IMR-90 (cell line): ENCODE measurements at regions not wholly inside any gene's neighbourhood (a gene's known extent, or its start where the extent isn't known, plus 50 kb on each side); places are given as distances from the start of the nearest gene placed in this dataset.

Experiments
- ATAC-seq: fragments of 200-7000 bp; cut with Tn5 transposase; 2 replicates; pipeline ENCODE4 v1.9.1; 2020; ENCODE audit warnings: low read depth, mild to moderate bottlenecking, moderate library complexity
- BruUV-seq: library from RNA; stranded (reverse); fragments of 400-500 nt; replicated peaks from 2 replicates; lab custom pipeline; 2021; lab: Mats Ljungman, UMichigan
- CTCF ChIA-PET: fragments of 300-600 bp; formaldehyde crosslinking; extraction: SDS; loops from one replicate; lab custom pipeline; 2021; ENCODE audit warnings: antibody characterized with exemption; lab: Yijun Ruan, JAX
- POLR2A ChIA-PET: fragments of 300-600 bp; sonication (Branson Sonifier 250); formaldehyde crosslinking; loops from one replicate; lab custom pipeline; 2022; ENCODE audit warnings: antibody characterized with exemption; ENCODE audit not compliant: unreplicated experiment; lab: Charles Lee
- DNase-seq: peaks from one replicate; pipeline ENCODE4 v3.0.0; 2013
- H2AFZ ChIP-seq: replicated peaks from 2 replicates; pipeline ENCODE3; 2013; ENCODE audit warnings: low read length, mild to moderate bottlenecking; ENCODE audit not compliant: poor library complexity
- H2AK5ac ChIP-seq: 2 replicates; pipeline ENCODE4 v1.6.1; 2013; ENCODE audit warnings: low read depth, low read length, inconsistent platforms
- H2AK9ac ChIP-seq: replicated peaks from 2 replicates; pipeline ENCODE3; 2013; ENCODE audit warnings: mild to moderate bottlenecking, low read depth, low read length, moderate library complexity; ENCODE audit not compliant: poor library complexity
- H2BK120ac ChIP-seq: 2 replicates; pipeline ENCODE4 v1.6.1; 2013; ENCODE audit warnings: low read depth, low read length, inconsistent platforms
- H2BK15ac ChIP-seq: 3 replicates; pipeline ENCODE4 v1.6.1; 2013; ENCODE audit warnings: low read depth, low read length, inconsistent platforms
- H2BK20ac ChIP-seq: 2 replicates; pipeline ENCODE4 v1.6.1; 2013; ENCODE audit warnings: low read depth, mild to moderate bottlenecking, inconsistent platforms, low read length, moderate library complexity
- H2BK5ac ChIP-seq: 2 replicates; pipeline ENCODE4 v1.6.1; 2013; ENCODE audit warnings: mild to moderate bottlenecking, low read depth, low read length, inconsistent platforms; ENCODE audit not compliant: poor library complexity, severe bottlenecking
- H3K14ac ChIP-seq: replicated peaks from 2 replicates; pipeline ENCODE4 v1.6.1; 2013; ENCODE audit warnings: low read depth, low read length, inconsistent platforms
- H3K18ac ChIP-seq: 2 replicates; pipeline ENCODE4 v1.6.1; 2013; ENCODE audit warnings: low read depth, low read length, control low read depth
- H3K23ac ChIP-seq: 2 replicates; pipeline ENCODE4 v1.6.1; 2013; ENCODE audit warnings: low read depth, low read length, inconsistent platforms
- H3K27ac ChIP-seq: 2 replicates; pipeline ENCODE4 v1.5.1; 2013; ENCODE audit warnings: mild to moderate bottlenecking, control low read depth, low read length; ENCODE audit not compliant: insufficient read depth
- H3K27me3 ChIP-seq: 2 replicates; pipeline ENCODE4 v1.6.1; 2013; ENCODE audit warnings: low read length; ENCODE audit not compliant: control insufficient read depth, insufficient read depth
- H3K36me3 ChIP-seq: 2 replicates; pipeline ENCODE4 v1.6.1; 2013; ENCODE audit warnings: low read length, mixed read lengths; ENCODE audit not compliant: control insufficient read depth, insufficient read depth
- H3K4ac ChIP-seq: 2 replicates; pipeline ENCODE4 v1.6.1; 2013; ENCODE audit warnings: low read depth, low read length, inconsistent platforms
- H3K4me1 ChIP-seq: 2 replicates; pipeline ENCODE4 v1.6.1; 2013; ENCODE audit warnings: low read length, mixed read lengths; ENCODE audit not compliant: control insufficient read depth, insufficient read depth
- H3K4me2 ChIP-seq: 2 replicates; pipeline ENCODE4 v1.6.1; 2013; ENCODE audit warnings: low read depth, mild to moderate bottlenecking, control low read depth, low read length, moderate library complexity
- H3K4me3 ChIP-seq: 2 replicates; pipeline ENCODE4 v1.5.1; 2013; ENCODE audit warnings: low read depth, mild to moderate bottlenecking, control low read depth, low read length, moderate library complexity; ENCODE audit not compliant: insufficient read depth
- H3K56ac ChIP-seq: 2 replicates; pipeline ENCODE4 v1.6.1; 2013; ENCODE audit warnings: low read length, inconsistent platforms; ENCODE audit not compliant: insufficient read depth; ENCODE audit errors: extremely low read depth
- H3K79me1 ChIP-seq, 2 experiments: 2 replicates each; pipeline ENCODE4 v1.6.1; 2013; ENCODE audit warnings: low read length in 2 of 2, inconsistent platforms in 1 of 2, low read depth in 1 of 2
- H3K9ac ChIP-seq: 2 replicates; pipeline ENCODE4 v1.6.1; 2013; ENCODE audit warnings: low read depth, low read length, control low read depth
- H3K9me1 ChIP-seq: 2 replicates; pipeline ENCODE4 v1.6.1; 2013; ENCODE audit warnings: low read length, inconsistent platforms; ENCODE audit not compliant: insufficient read depth
- H3K9me3 ChIP-seq: 2 replicates; pipeline ENCODE4 v1.6.1; 2013; ENCODE audit warnings: low read length; ENCODE audit not compliant: control insufficient read depth, insufficient read depth
- H4K20me1 ChIP-seq: 2 replicates; pipeline ENCODE4 v1.6.1; 2013; ENCODE audit warnings: low read length, inconsistent platforms; ENCODE audit not compliant: insufficient read depth
- H4K5ac ChIP-seq: 2 replicates; pipeline ENCODE4 v1.6.1; 2013; ENCODE audit warnings: mild to moderate bottlenecking, low read depth, low read length, control low read depth
- H4K8ac ChIP-seq, 2 experiments: 2 replicates each; pipeline ENCODE4 v1.6.1; 2013; ENCODE audit warnings: low read depth in 2 of 2, low read length in 2 of 2, control low read depth in 1 of 2, inconsistent platforms in 1 of 2
- H4K91ac ChIP-seq: 2 replicates; pipeline ENCODE4 v1.6.1; 2013; ENCODE audit warnings: low read depth, low read length, inconsistent platforms; ENCODE audit not compliant: insufficient read depth
- CHD1 ChIP-seq: IDR thresholded peaks from 2 replicates; pipeline ENCODE4 v1.6.1; 2012; ENCODE audit warnings: low read depth, low read length, improper control_type of control experiment
- SMC3 ChIP-seq: fragments of 150-350 bp; IDR thresholded peaks from 2 replicates; pipeline ENCODE4 v1.6.1; 2016; ENCODE audit warnings: low read depth, mild to moderate bottlenecking, antibody characterized with exemption, low read length, moderate library complexity
- WGBS, 2 experiments: methylation state at CpG; one replicate each; pipeline versions ENCODE4 v1.1.5 to v1.1.7; 2013; ENCODE audit warnings: missing lambda C conversion rate in 2 of 2; ENCODE audit not compliant: insufficient read length in 1 of 2; ENCODE audit errors: extremely low coverage in 2 of 2; 5-methylcytosine and 5-hydroxymethylcytosine counted together
- dilution Hi-C: fragments of 300-500 bp; cut with HindIII; formaldehyde crosslinking; loops from one replicate; pipeline ENCODE4 v1.14.3; 2018; ENCODE audit warnings: low sequenced_read_pairs; ENCODE audit not compliant: unreplicated experiment
- in situ Hi-C: fragments of 300-500 bp; cut with MboI; formaldehyde crosslinking; loops from 3 replicates; pipeline ENCODE4 v1.14.3; 2019; ENCODE audit warnings: low sequenced_read_pairs, inconsistent platforms, mixed read lengths
- intact Hi-C: fragments of 100-400 bp; cut with micrococcal nuclease; formaldehyde crosslinking; loops from 2 replicates; pipeline ENCODE4 v1.10.0; 2022

DNA sequence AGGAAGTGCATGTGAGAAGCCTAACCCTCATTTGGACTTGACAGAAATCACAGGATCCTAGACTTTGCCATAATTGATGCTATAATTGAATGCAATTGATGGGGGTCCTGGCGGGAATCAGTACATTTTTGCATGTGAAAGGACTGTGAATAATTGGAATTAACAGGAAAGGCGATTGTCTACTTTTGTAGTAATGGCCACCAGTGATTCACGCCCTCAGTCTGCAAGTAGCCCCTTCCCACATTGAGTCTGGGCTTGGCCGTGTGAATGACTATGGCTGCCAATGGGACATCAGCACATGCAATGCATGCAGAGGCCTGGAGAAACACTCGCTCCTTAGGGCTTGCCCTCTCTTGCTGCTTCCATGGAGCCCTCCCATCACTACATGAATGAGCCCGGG is 107.8 kb upstream of the OSMR start:
- Histone ChIP-seq H4K8ac (no peak overlapping the region), H3K14ac (no peak overlapping the region), H3K56ac (no peak overlapping the region), H2AK9ac (no peak overlapping the region), H2AFZ (no peak overlapping the region), H3K4me1 (no peaks in the 10 kb centered on the region), H2BK120ac (no peak overlapping the region), H4K5ac (no peak overlapping the region), H3K4ac (no peak overlapping the region), H3K18ac (no peak overlapping the region), H3K9me1 (no peaks in the 10 kb centered on the region), H3K36me3 (no peaks in the 10 kb centered on the region), H2BK20ac (no peak overlapping the region), H3K23ac (no peak overlapping the region), H3K4me2 (no peak overlapping the region), H4K91ac (no peak overlapping the region), H2BK5ac (no peak overlapping the region), H3K9ac (no peak overlapping the region), H3K27me3 (peaks cover 9% of the 10 kb centered on the region; the same call in 1 of the 2 replicates), H3K79me1 (no peaks in the 10 kb centered on the region), H4K20me1 (no peaks in the 10 kb centered on the region), H3K4me3 (no peak overlapping the region), H3K27ac (no peak overlapping the region), H2AK5ac (no peak overlapping the region), H2BK15ac (no peak overlapping the region), H3K9me3 (peaks cover 3% of the 10 kb centered on the region)
- no peak for TF ChIP-seq CHD1
- TF ChIP-seq SMC3 = no peak
- dilution Hi-C loops = no loop called here
- no CpG with 5 or more reads among the region's 6 CpGs for WGBS, 2 experiments
- ChIA-PET POLR2A (no interaction called here), CTCF (no interaction called here)
- no TSS peak for BruUV-seq
- ATAC-seq (no peak), DNase-seq (no peak)
- intact Hi-C loops = no loop called here
- in situ Hi-C loops = no loop called here
